A673 (cell line): ENCODE measurements at regions not wholly inside any gene's neighbourhood (a gene's known extent, or its start where the extent isn't known, plus 50 kb on each side); places are given as distances from the start of the nearest gene placed in this dataset.

ENCODE experiments used
- BruUV-seq: library from RNA; stranded (reverse); fragments of 400-500 nt; replicated peaks from 2 replicates; lab custom pipeline; 2021; lab: Mats Ljungman, UMichigan
- CTCF ChIA-PET: fragments of 300-600 bp; sonication (Branson Sonifier 250); formaldehyde crosslinking; loops from one replicate; lab custom pipeline; 2022; ENCODE audit warnings: antibody characterized with exemption; lab: Charles Lee
- POLR2A ChIA-PET: fragments of 300-600 bp; sonication (Branson Sonifier 250); formaldehyde crosslinking; loops from one replicate; lab custom pipeline; 2022; ENCODE audit warnings: antibody characterized with exemption; ENCODE audit not compliant: low non-redundant PET; lab: Charles Lee
- DNase-seq: peaks from one replicate; pipeline ENCODE4 v3.0.0-alpha.2; 2015; ENCODE audit warnings: low spot score
- H3K27ac ChIP-seq: fragments of 200-600 bp; sonication (generic); 2 replicates; pipeline ENCODE4 v1.5.1; 2016; ENCODE audit warnings: mixed run types, low read depth, mild to moderate bottlenecking, mixed read lengths, antibody characterized with exemption, low read length; ENCODE audit not compliant: poor library complexity, severe bottlenecking
- H3K27me3 ChIP-seq: fragments of 200-600 bp; sonication (generic); replicated peaks from 2 replicates; pipeline ENCODE4 v1.6.1; 2017; ENCODE audit warnings: mixed run types, low read depth, mild to moderate bottlenecking, mixed read lengths, antibody characterized with exemption, low read length; ENCODE audit not compliant: insufficient read depth, poor library complexity
- H3K36me3 ChIP-seq: fragments of 200-600 bp; sonication (generic); 2 replicates; pipeline ENCODE4 v1.6.1; 2016; ENCODE audit warnings: mixed run types, mild to moderate bottlenecking, mixed read lengths, antibody characterized with exemption, low read length; ENCODE audit not compliant: insufficient read depth, poor library complexity, severe bottlenecking
- H3K4me1 ChIP-seq: fragments of 200-600 bp; sonication (generic); 2 replicates; pipeline ENCODE4 v1.6.1; 2017; ENCODE audit warnings: mixed run types, mild to moderate bottlenecking, mixed read lengths, antibody characterized with exemption, low read length; ENCODE audit not compliant: insufficient read depth, poor library complexity, severe bottlenecking
- H3K4me3 ChIP-seq: fragments of 200-600 bp; sonication (generic); 2 replicates; pipeline ENCODE4 v1.5.1; 2016; ENCODE audit warnings: low read depth, mixed run types, mild to moderate bottlenecking, mixed read lengths, low read length; ENCODE audit not compliant: poor library complexity, severe bottlenecking
- H3K9me3 ChIP-seq: fragments of 200-600 bp; sonication (generic); 2 replicates; pipeline ENCODE4 v1.6.1; 2016; ENCODE audit warnings: mixed run types, low read depth, mild to moderate bottlenecking, mixed read lengths, antibody characterized with exemption, low read length; ENCODE audit not compliant: poor library complexity, severe bottlenecking
- CTCF ChIP-seq: fragments of 300-800, 200-600 bp; sonication (generic); conservative IDR thresholded peaks from 2 replicates; pipeline ENCODE4 v1.5.1; 2017; ENCODE audit warnings: low read depth, mild to moderate bottlenecking, antibody characterized with exemption, low read length, moderate library complexity, mixed read lengths
- EZH2 ChIP-seq: fragments of 200-600 bp; sonication (generic); IDR thresholded peaks from 2 replicates; pipeline ENCODE4 v1.6.1; 2017; ENCODE audit warnings: borderline replicate concordance, low read depth, mild to moderate bottlenecking, mixed read lengths, antibody characterized with exemption, low read length; ENCODE audit not compliant: poor library complexity, severe bottlenecking
- intact Hi-C: fragments of 100-400 bp; cut with micrococcal nuclease; formaldehyde crosslinking; loops from one replicate; pipeline ENCODE4 v1.10.0; 2022; ENCODE audit not compliant: unreplicated experiment

GRCh38 chr12:126860210-126860609, 1406.8 kb upstream of the TMEM132C start:
- intact Hi-C loops: no loop called here
- BruUV-seq: no TSS peak
- no peak overlapping the region for H3K27ac ChIP-seq
- POLR2A ChIA-PET: no interaction called here
- H3K27me3 ChIP-seq: no peaks in the 10 kb centered on the region
- TF ChIP-seq CTCF (no peak), EZH2 (no peak)
- H3K9me3 ChIP-seq: no peaks in the 10 kb centered on the region
- DNase-seq: no peak
- CTCF ChIA-PET: no interaction called here
- H3K4me3 ChIP-seq: no peak overlapping the region
- H3K4me1 ChIP-seq: peaks cover 6% of the 10 kb centered on the region
- no peaks in the 10 kb centered on the region for H3K36me3 ChIP-seq

- TF ChIP-seq CTCF (no peak), EZH2 (no peak)
- no peak for DNase-seq
- CTCF ChIA-PET: no interaction called here
- Histone ChIP-seq H3K27ac (no peak overlapping the region), H3K4me1 (no peaks in the 10 kb centered on the region), H3K36me3 (no peaks in the 10 kb centered on the region), H3K27me3 (no peaks in the 10 kb centered on the region), H3K9me3 (no peaks in the 10 kb centered on the region), H3K4me3 (no peak overlapping the region)
- BruUV-seq: no TSS peak
- POLR2A ChIA-PET: no interaction called here
- intact Hi-C loops: no loop called here
Measured at GRCh38 chr12:126862500-126862899, 1404.5 kb upstream of the TMEM132C start.

- no peak for TF ChIP-seq CTCF
- TF ChIP-seq EZH2: no peak
- H3K27me3 ChIP-seq: no peaks in the 10 kb centered on the region
- H3K4me3 ChIP-seq: no peak overlapping the region
- ChIA-PET CTCF (no interaction called here), POLR2A (no interaction called here)
- no peaks in the 10 kb centered on the region for H3K36me3 ChIP-seq
- no peak for DNase-seq
- intact Hi-C loops: loop anchor here (5.0 to 10.0 kb wide), 2 partner anchors 395 to 802 kb away; no protein-coding TSS in a partner anchor
- no peak overlapping the region for H3K27ac ChIP-seq
- BruUV-seq: no TSS peak
- H3K4me1 ChIP-seq: peaks cover 3% of the 10 kb centered on the region
- no peaks in the 10 kb centered on the region for H3K9me3 ChIP-seq
Measured at GRCh38 chr12:126869644-126870043, 1397.3 kb upstream of the TMEM132C start.
